ENCODE measurements at regions not wholly inside any gene's neighbourhood (a gene's known extent, or its start where the extent isn't known, plus 50 kb on each side); places are given as distances from the start of the nearest gene placed in this dataset.

DNA sequence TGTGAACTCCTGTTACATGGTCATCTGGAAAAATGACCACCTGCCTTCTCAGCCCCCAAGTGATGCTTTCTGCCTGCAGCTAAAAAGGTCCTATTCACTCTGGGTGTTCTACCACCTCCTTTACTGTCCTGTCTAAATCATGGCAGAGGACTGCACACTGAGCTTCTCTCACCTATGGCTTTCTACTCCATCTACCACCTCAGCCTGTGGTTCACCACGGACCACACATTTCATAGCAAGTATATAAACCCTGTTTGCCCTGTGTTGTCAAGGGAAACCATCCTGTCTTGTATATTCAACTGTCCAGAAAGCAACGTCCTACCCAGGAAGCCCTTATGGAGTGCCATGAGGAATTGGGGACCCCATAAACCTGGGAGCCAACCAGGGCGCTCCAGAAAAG lies 167.4 kb upstream of the ITGA1 start:
- Histone ChIP-seq H3K4me1 (ENCODE audit: insufficient read depth, low read length, poor library complexity, severe bottlenecking) (no peaks in the 10 kb centered on the region), H3K4me2 (ENCODE audit: low read depth, low read length, poor library complexity, severe bottlenecking) (no peak overlapping the region), H3K9me2 (replicated peaks; ENCODE audit: low read depth, low read length) (no peaks in the 10 kb centered on the region), H3F3A (ENCODE audit: low read depth) (no peaks in the 10 kb centered on the region), H3K9me3 (ENCODE audit: insufficient read depth, low read depth, low read length) (no peaks in the 10 kb centered on the region), H3K79me2 (ENCODE audit: insufficient read depth, low read length) (no peaks in the 10 kb centered on the region), H3K4me3 (ENCODE audit: low read length, poor library complexity, severe bottlenecking) (no peak overlapping the region), H4K20me1 (ENCODE audit: insufficient read depth, low read length, poor library complexity, severe bottlenecking) (no peaks in the 10 kb centered on the region), H3K27me3 (ENCODE audit: insufficient read depth, low read length, poor library complexity, severe bottlenecking) (no peaks in the 10 kb centered on the region), H3K36me3 (ENCODE audit: insufficient read depth, low read length) (no peaks in the 10 kb centered on the region), H3K9ac (ENCODE audit: low read depth, low read length, poor library complexity, severe bottlenecking) (no peak overlapping the region), H2AFZ (ENCODE audit: low read length) (no peak overlapping the region)
- TF ChIP-seq CTCF (conservative IDR thresholded peaks at IDR 0.05; ENCODE audit: low read length) (no peak), EZH2phosphoT487 (IDR thresholded peaks at IDR 0.05; ENCODE audit: borderline replicate concordance) (no peak)

GRCh38 chr5:52623291-52623690 lies 164.4 kb upstream of the ITGA1 start:
- no peaks in the 10 kb centered on the region for H3K9me2 ChIP-seq (replicated peaks; ENCODE audit: low read depth, low read length)
- H3F3A ChIP-seq (ENCODE audit: low read depth), result no peaks in the 10 kb centered on the region
- no peaks in the 10 kb centered on the region for H4K20me1 ChIP-seq (ENCODE audit: insufficient read depth, low read length, poor library complexity, severe bottlenecking)
- TF ChIP-seq EZH2phosphoT487 (IDR thresholded peaks at IDR 0.05; ENCODE audit: borderline replicate concordance) (no peak), CTCF (conservative IDR thresholded peaks at IDR 0.05; ENCODE audit: low read length) (no peak)
- H3K36me3 ChIP-seq (ENCODE audit: insufficient read depth, low read length), result no peaks in the 10 kb centered on the region
- no peaks in the 10 kb centered on the region for H3K9me3 ChIP-seq (ENCODE audit: insufficient read depth, low read depth, low read length)
- H3K4me2 ChIP-seq (ENCODE audit: low read depth, low read length, poor library complexity, severe bottlenecking), result no peak overlapping the region
- H3K4me1 ChIP-seq (ENCODE audit: insufficient read depth, low read length, poor library complexity, severe bottlenecking), result no peaks in the 10 kb centered on the region
- no peaks in the 10 kb centered on the region for H3K27me3 ChIP-seq (ENCODE audit: insufficient read depth, low read length, poor library complexity, severe bottlenecking)
- no peak overlapping the region for H3K4me3 ChIP-seq (ENCODE audit: low read length, poor library complexity, severe bottlenecking)
- H3K79me2 ChIP-seq (ENCODE audit: insufficient read depth, low read length), result no peaks in the 10 kb centered on the region
- H2AFZ ChIP-seq (ENCODE audit: low read length), result no peak overlapping the region
- H3K9ac ChIP-seq (ENCODE audit: low read depth, low read length, poor library complexity, severe bottlenecking), result no peak overlapping the region

DNA sequence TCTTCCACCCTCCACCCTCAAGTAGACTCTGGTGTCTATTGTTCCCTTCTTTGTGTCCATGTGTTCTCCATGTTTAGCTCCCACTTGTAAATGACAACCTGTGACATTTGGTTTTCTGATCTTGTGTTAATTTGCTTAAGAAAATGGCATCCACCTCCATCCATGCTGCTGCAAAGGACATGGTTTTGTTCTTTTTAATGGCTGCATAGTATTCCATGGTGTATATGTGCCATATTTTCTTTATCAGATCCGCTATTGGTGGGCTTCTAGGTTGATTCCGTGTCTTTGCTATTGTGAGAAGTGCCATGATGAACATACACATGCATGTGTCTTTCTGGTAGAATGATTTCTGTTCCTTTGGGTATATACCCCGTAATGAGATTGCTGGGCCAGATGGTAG lies 163.4 kb upstream of the ITGA1 start:
- H3K4me1 ChIP-seq (ENCODE audit: insufficient read depth, low read length, poor library complexity, severe bottlenecking), result no peaks in the 10 kb centered on the region
- H4K20me1 ChIP-seq (ENCODE audit: insufficient read depth, low read length, poor library complexity, severe bottlenecking), result no peaks in the 10 kb centered on the region
- no peaks in the 10 kb centered on the region for H3K36me3 ChIP-seq (ENCODE audit: insufficient read depth, low read length)
- H3K9me3 ChIP-seq (ENCODE audit: insufficient read depth, low read depth, low read length), result no peaks in the 10 kb centered on the region
- no peak overlapping the region for H2AFZ ChIP-seq (ENCODE audit: low read length)
- H3K4me3 ChIP-seq (ENCODE audit: low read length, poor library complexity, severe bottlenecking), result no peak overlapping the region
- no peak for TF ChIP-seq CTCF (conservative IDR thresholded peaks at IDR 0.05; ENCODE audit: low read length)
- no peak for TF ChIP-seq EZH2phosphoT487 (IDR thresholded peaks at IDR 0.05; ENCODE audit: borderline replicate concordance)
- H3K27me3 ChIP-seq (ENCODE audit: insufficient read depth, low read length, poor library complexity, severe bottlenecking), result no peaks in the 10 kb centered on the region
- no peaks in the 10 kb centered on the region for H3K79me2 ChIP-seq (ENCODE audit: insufficient read depth, low read length)
- no peaks in the 10 kb centered on the region for H3F3A ChIP-seq (ENCODE audit: low read depth)
- H3K9ac ChIP-seq (ENCODE audit: low read depth, low read length, poor library complexity, severe bottlenecking), result no peak overlapping the region
- no peaks in the 10 kb centered on the region for H3K9me2 ChIP-seq (replicated peaks; ENCODE audit: low read depth, low read length)
- no peak overlapping the region for H3K4me2 ChIP-seq (ENCODE audit: low read depth, low read length, poor library complexity, severe bottlenecking)

All from Loucy (cell line).